ENCODE measurements at regions not wholly inside any gene's neighbourhood (a gene's known extent, or its start where the extent isn't known, plus 50 kb on each side); places are given as distances from the start of the nearest gene placed in this dataset.

DNA sequence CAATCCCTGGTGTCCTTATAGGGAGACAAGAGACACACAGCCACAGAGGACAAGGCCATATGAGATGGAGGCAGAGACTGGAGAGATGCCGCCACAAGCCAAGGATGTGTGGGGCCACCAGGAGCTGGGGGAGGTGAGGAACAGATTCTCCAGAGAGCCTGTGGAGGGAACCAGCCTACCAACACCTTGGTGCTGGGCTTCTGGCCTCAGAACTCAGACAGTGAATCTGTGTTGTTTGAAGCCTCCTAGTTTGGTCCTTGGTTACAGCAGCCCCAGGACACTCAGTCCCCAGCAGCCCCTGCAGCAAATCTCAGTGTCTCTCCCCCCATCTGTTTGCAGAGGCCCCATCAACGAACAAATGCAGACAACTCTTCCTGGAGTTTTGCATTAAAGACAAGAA, 73.2 kb upstream of the BHLHE23 start:
- TF ChIP-seq, protein P1, sequence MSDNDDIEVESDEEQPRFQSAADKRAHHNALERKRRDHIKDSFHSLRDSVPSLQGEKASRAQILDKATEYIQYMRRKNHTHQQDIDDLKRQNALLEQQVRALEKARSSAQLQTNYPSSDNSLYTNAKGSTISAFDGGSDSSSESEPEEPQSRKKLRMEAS (IDR thresholded peaks at IDR 0.05; ENCODE audit: insufficient read depth, insufficient read length), result no peak
- TF ChIP-seq, protein P2, sequence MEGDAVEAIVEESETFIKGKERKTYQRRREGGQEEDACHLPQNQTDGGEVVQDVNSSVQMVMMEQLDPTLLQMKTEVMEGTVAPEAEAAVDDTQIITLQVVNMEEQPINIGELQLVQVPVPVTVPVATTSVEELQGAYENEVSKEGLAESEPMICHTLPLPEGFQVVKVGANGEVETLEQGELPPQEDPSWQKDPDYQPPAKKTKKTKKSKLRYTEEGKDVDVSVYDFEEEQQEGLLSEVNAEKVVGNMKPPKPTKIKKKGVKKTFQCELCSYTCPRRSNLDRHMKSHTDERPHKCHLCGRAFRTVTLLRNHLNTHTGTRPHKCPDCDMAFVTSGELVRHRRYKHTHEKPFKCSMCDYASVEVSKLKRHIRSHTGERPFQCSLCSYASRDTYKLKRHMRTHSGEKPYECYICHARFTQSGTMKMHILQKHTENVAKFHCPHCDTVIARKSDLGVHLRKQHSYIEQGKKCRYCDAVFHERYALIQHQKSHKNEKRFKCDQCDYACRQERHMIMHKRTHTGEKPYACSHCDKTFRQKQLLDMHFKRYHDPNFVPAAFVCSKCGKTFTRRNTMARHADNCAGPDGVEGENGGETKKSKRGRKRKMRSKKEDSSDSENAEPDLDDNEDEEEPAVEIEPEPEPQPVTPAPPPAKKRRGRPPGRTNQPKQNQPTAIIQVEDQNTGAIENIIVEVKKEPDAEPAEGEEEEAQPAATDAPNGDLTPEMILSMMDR (IDR thresholded peaks at IDR 0.05; ENCODE audit: extremely low read depth in 1 of 2, insufficient read depth in 1 of 2, low read depth in 1 of 2, low read length in 2 of 2), result no peak
- TF ChIP-seq POLR2A (IDR thresholded peaks at IDR 0.05; ENCODE audit: low read depth, low read length) (no peak), EZH2 (IDR thresholded peaks at IDR 0.05; ENCODE audit: borderline replicate concordance, low read depth, low read length, severe bottlenecking) (no peak), POLR2AphosphoS5 (IDR thresholded peaks at IDR 0.05; ENCODE audit: insufficient read depth, low read depth, low read length) (no peak), GATA2 (IDR thresholded peaks at IDR 0.05; ENCODE audit: insufficient read depth, insufficient read length, low read depth, low read length) (no peak), JUN (IDR thresholded peaks at IDR 0.05; ENCODE audit: borderline replicate concordance, insufficient read depth, insufficient read length, low read depth) (no peak), MYC (IDR thresholded peaks at IDR 0.05; ENCODE audit: low read depth, low read length) (no peak)
